K562 (cell line): ENCODE measurements at regions not wholly inside any gene's neighbourhood (a gene's known extent, or its start where the extent isn't known, plus 50 kb on each side); places are given as distances from the start of the nearest gene placed in this dataset.

ENCODE experiments used
- ATAC-seq: fragments of 200-7000 bp; cut with Tn5 transposase; 3 replicates; pipeline ENCODE4 v1.9.1; 2020; ENCODE audit warnings: moderate library complexity
- BruUV-seq: library from RNA; stranded (reverse); fragments of 400-500 nt; replicated peaks from 2 replicates; lab custom pipeline; 2021; lab: Mats Ljungman, UMichigan
- CTCF ChIA-PET: fragments of 300-600 bp; formaldehyde crosslinking; extraction: SDS; loops from one replicate; lab custom pipeline; 2021; ENCODE audit warnings: low intra/inter-chr PET ratio; lab: Yijun Ruan, JAX
- POLR2A ChIA-PET: fragments of 300-600, 350-650 bp; sonication (Branson Sonifier 250); formaldehyde crosslinking; extraction: SDS; loops from one replicate; lab custom pipeline; 2021; ENCODE audit warnings: antibody characterized with exemption, inconsistent platforms; lab: Yijun Ruan, JAX
- DNase-seq, 4 experiments: peaks; one replicate each; pipeline versions ENCODE4 v3.0.0 to v3.0.0-alpha.2; 2011 to 2018; ENCODE audit warnings: low spot score in 3 of 4, mixed read lengths in 3 of 4; ENCODE audit errors: extremely low read depth in 1 of 4
- FAIRE-seq: peaks from 2 replicates; lab custom pipeline; 2011; peaks lifted over from hg19 to GRCh38; lab: Jason Lieb, UNC
- H2AFZ ChIP-seq: 2 replicates; pipeline ENCODE4 v1.6.0; 2011; ENCODE audit warnings: low read depth, low read length, control low read depth, inconsistent platforms
- H3K27ac ChIP-seq: fragments of 200-600 bp; 3 replicates; pipeline ENCODE4 v1.8.0; 2011; ENCODE audit warnings: low read depth, mild to moderate bottlenecking, control low read depth, inconsistent platforms, low read length, moderate library complexity, mixed read lengths; ENCODE audit errors: extremely low read depth
- H3K27me3 ChIP-seq, 2 experiments: fragments of 300-600 bp in 1 of 2; 2 replicates in 1 of 2; 3 replicates in 1 of 2; pipeline versions ENCODE4 v1.6.0 to v1.8.0; 2011; ENCODE audit warnings: inconsistent platforms in 2 of 2, low read length in 2 of 2, mild to moderate bottlenecking in 1 of 2, mixed read lengths in 1 of 2, moderate library complexity in 1 of 2; ENCODE audit not compliant: control insufficient read depth in 2 of 2, insufficient read depth in 2 of 2
- H3K36me3 ChIP-seq: fragments of 300-600 bp; 3 replicates; pipeline ENCODE4 v1.8.0; 2011; ENCODE audit warnings: mild to moderate bottlenecking, low read length, inconsistent platforms; ENCODE audit not compliant: control insufficient read depth, insufficient read depth
- H3K4me1 ChIP-seq, 2 experiments: fragments of 200-600 bp in 1 of 2; replicated peaks in 1 of 2; 2 replicates in 1 of 2; 3 replicates in 1 of 2; pipeline versions ENCODE4 v1.5.1 to v1.8.0; 2011; ENCODE audit warnings: inconsistent platforms in 2 of 2, low read length in 2 of 2, mild to moderate bottlenecking in 1 of 2, mixed read lengths in 1 of 2, moderate library complexity in 1 of 2; ENCODE audit not compliant: control insufficient read depth in 2 of 2, insufficient read depth in 2 of 2
- H3K4me2 ChIP-seq: 2 replicates; pipeline ENCODE4 v1.6.1; 2011; ENCODE audit warnings: low read length, control low read depth, inconsistent platforms, mixed read lengths; ENCODE audit not compliant: insufficient read depth
- H3K4me3 ChIP-seq: fragments of 200-600 bp; sonication (generic), shearing (Covaris generic); 2 replicates; pipeline ENCODE4 v1.5.1; 2016; ENCODE audit warnings: control low read depth, inconsistent platforms
- H3K79me2 ChIP-seq: fragments of 200-600 bp; 3 replicates; pipeline ENCODE4 v1.8.0; 2011; ENCODE audit warnings: low read length, inconsistent platforms; ENCODE audit not compliant: control insufficient read depth, insufficient read depth
- H3K9ac ChIP-seq, 2 experiments: 2 replicates each; pipeline versions ENCODE4 v1.6.0 to v1.6.1; 2011; ENCODE audit warnings: low read depth in 2 of 2, low read length in 2 of 2, control low read depth in 1 of 2, inconsistent platforms in 1 of 2, mild to moderate bottlenecking in 1 of 2, mixed read lengths in 1 of 2; ENCODE audit not compliant: insufficient read depth in 1 of 2
- H3K9me1 ChIP-seq: one replicate; pipeline ENCODE4 v1.6.0; 2011; ENCODE audit warnings: inconsistent platforms, mild to moderate bottlenecking, low read length, moderate library complexity; ENCODE audit not compliant: control insufficient read depth, insufficient read depth
- H3K9me3 ChIP-seq: replicated peaks from 2 replicates; pipeline ENCODE4 v1.5.1; 2011; ENCODE audit warnings: low read depth, low read length, inconsistent platforms; ENCODE audit not compliant: control insufficient read depth, insufficient read depth
- H4K20me1 ChIP-seq: replicated peaks from 2 replicates; pipeline ENCODE4 v1.6.1; 2011; ENCODE audit warnings: low read length, inconsistent platforms, mixed read lengths; ENCODE audit not compliant: control insufficient read depth, insufficient read depth
- E2F3 ChIP-seq: fragments of 250-450 bp; sonication (Bioruptor Pico); IDR thresholded peaks from 2 replicates; pipeline ENCODE4 v1.4.0; 2020; ENCODE audit warnings: mild to moderate bottlenecking
- HCFC1 ChIP-seq: IDR thresholded peaks from 2 replicates; pipeline ENCODE4 v1.6.1; 2012; ENCODE audit warnings: low read depth, low read length, improper control_type of control experiment
- MEF2D ChIP-seq: conservative IDR thresholded peaks from 2 replicates; pipeline ENCODE4 v1.6.1; 2016; ENCODE audit warnings: low read depth, missing genetic modification characterization, missing compliant biosample characterization
- ZNF764 ChIP-seq: fragments of 250-450 bp; sonication (Bioruptor Pico); IDR thresholded peaks from 2 replicates; pipeline ENCODE4 v1.4.0; 2020; ENCODE audit warnings: low read depth, mild to moderate bottlenecking, moderate library complexity
- WGBS: fragments of 100-300 bp; shearing (Covaris generic); methylation state at CpG from one replicate; pipeline ENCODE4 v1.1.6; 2016; ENCODE audit warnings: low coverage, mixed read lengths; ENCODE audit not compliant: insufficient coverage; ENCODE audit errors: missing lambda C conversion rate; 5-methylcytosine and 5-hydroxymethylcytosine counted together
- in situ Hi-C: fragments of 300-500 bp; cut with MboI; formaldehyde crosslinking; loops from 4 replicates; pipeline ENCODE4 v1.15.0; 2018; ENCODE audit warnings: inconsistent platforms, mixed read lengths
- intact Hi-C: fragments of 100-400 bp; cut with micrococcal nuclease; formaldehyde crosslinking; loops from 2 replicates; pipeline ENCODE4 v1.14.2; 2022
- TF ChIP-seq, protein P1 (sequence below), 2 experiments: fragments of 450-650 bp; conservative IDR thresholded peaks; 2 replicates each; pipeline ENCODE4 v1.6.1; 2017; ENCODE audit warnings: mild to moderate bottlenecking in 2 of 2, moderate library complexity in 2 of 2
- TF ChIP-seq, protein P2 (sequence below): fragments of 250-450 bp; sonication (Bioruptor Pico); IDR thresholded peaks from 2 replicates; pipeline ENCODE4 v1.9.0; 2021; ENCODE audit warnings: mild to moderate bottlenecking
- TF ChIP-seq, protein P3 (sequence below): fragments of 450-650 bp; IDR thresholded peaks from 2 replicates; pipeline ENCODE4 v1.6.1; 2016; ENCODE audit warnings: mild to moderate bottlenecking, moderate library complexity

DNA sequence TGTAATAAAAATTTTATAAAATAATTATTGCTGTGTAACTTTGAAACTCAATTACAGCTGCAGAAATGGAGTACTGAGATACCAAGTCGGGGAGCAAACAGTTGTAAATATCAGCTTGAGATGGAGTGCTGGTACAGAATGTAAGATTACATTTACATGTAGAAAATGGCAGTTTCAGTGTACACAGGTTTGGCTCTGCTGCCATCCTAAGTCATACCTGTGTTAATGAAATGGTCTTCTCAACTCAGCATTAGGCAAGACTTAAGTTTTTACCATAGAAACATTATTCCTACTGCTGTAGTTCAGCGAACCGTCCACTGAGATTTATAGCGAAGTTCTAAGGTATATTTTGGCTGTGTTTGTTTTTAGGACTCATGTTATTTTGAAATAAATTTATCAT is 110.1 kb upstream of the TBL1XR1 start:
- no peaks in the 10 kb centered on the region for H3K36me3 ChIP-seq
- WGBS = 82% methylated on average over 4 of the region's 4 CpGs
- H3K4me3 ChIP-seq = no peak overlapping the region
- ChIA-PET CTCF (no interaction called here), POLR2A (no interaction called here)
- peaks cover 2% of the 10 kb centered on the region for H3K9me3 ChIP-seq
- intact Hi-C loops (no loop called here), in situ Hi-C loops (no loop called here)
- no peaks in the 10 kb centered on the region for H4K20me1 ChIP-seq
- no peak overlapping the region for H2AFZ ChIP-seq
- BruUV-seq = no TSS peak
- H3K4me1 ChIP-seq = no peaks in the 10 kb centered on the region
- DNase-seq (no peak), FAIRE-seq (no peak), ATAC-seq (no peak)
- no peak overlapping the region for H3K27ac ChIP-seq
- H3K9ac ChIP-seq = no peak overlapping the region
- H3K79me2 ChIP-seq = no peaks in the 10 kb centered on the region
- H3K27me3 ChIP-seq = no peaks in the 10 kb centered on the region
- no peak overlapping the region for H3K4me2 ChIP-seq
- H3K9me1 ChIP-seq = no peaks in the 10 kb centered on the region
- TF ChIP-seq, protein P1, sequence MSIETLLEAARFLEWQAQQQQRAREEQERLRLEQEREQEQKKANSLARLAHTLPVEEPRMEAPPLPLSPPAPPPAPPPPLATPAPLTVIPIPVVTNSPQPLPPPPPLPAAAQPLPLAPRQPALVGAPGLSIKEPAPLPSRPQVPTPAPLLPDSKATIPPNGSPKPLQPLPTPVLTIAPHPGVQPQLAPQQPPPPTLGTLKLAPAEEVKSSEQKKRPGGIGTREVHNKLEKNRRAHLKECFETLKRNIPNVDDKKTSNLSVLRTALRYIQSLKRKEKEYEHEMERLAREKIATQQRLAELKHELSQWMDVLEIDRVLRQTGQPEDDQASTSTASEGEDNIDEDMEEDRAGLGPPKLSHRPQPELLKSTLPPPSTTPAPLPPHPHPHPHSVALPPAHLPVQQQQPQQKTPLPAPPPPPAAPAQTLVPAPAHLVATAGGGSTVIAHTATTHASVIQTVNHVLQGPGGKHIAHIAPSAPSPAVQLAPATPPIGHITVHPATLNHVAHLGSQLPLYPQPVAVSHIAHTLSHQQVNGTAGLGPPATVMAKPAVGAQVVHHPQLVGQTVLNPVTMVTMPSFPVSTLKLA (conservative IDR thresholded peaks at IDR 0.05) = no peak
- TF ChIP-seq, protein P2, sequence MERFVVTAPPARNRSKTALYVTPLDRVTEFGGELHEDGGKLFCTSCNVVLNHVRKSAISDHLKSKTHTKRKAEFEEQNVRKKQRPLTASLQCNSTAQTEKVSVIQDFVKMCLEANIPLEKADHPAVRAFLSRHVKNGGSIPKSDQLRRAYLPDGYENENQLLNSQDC (CRISPR knock-in tag) = no peak
- TF ChIP-seq HCFC1 (no peak), MEF2D (tag) (no peak), E2F3 (CRISPR knock-in tag) (no peak), ZNF764 (CRISPR knock-in tag) (no peak)
- TF ChIP-seq, protein P3, sequence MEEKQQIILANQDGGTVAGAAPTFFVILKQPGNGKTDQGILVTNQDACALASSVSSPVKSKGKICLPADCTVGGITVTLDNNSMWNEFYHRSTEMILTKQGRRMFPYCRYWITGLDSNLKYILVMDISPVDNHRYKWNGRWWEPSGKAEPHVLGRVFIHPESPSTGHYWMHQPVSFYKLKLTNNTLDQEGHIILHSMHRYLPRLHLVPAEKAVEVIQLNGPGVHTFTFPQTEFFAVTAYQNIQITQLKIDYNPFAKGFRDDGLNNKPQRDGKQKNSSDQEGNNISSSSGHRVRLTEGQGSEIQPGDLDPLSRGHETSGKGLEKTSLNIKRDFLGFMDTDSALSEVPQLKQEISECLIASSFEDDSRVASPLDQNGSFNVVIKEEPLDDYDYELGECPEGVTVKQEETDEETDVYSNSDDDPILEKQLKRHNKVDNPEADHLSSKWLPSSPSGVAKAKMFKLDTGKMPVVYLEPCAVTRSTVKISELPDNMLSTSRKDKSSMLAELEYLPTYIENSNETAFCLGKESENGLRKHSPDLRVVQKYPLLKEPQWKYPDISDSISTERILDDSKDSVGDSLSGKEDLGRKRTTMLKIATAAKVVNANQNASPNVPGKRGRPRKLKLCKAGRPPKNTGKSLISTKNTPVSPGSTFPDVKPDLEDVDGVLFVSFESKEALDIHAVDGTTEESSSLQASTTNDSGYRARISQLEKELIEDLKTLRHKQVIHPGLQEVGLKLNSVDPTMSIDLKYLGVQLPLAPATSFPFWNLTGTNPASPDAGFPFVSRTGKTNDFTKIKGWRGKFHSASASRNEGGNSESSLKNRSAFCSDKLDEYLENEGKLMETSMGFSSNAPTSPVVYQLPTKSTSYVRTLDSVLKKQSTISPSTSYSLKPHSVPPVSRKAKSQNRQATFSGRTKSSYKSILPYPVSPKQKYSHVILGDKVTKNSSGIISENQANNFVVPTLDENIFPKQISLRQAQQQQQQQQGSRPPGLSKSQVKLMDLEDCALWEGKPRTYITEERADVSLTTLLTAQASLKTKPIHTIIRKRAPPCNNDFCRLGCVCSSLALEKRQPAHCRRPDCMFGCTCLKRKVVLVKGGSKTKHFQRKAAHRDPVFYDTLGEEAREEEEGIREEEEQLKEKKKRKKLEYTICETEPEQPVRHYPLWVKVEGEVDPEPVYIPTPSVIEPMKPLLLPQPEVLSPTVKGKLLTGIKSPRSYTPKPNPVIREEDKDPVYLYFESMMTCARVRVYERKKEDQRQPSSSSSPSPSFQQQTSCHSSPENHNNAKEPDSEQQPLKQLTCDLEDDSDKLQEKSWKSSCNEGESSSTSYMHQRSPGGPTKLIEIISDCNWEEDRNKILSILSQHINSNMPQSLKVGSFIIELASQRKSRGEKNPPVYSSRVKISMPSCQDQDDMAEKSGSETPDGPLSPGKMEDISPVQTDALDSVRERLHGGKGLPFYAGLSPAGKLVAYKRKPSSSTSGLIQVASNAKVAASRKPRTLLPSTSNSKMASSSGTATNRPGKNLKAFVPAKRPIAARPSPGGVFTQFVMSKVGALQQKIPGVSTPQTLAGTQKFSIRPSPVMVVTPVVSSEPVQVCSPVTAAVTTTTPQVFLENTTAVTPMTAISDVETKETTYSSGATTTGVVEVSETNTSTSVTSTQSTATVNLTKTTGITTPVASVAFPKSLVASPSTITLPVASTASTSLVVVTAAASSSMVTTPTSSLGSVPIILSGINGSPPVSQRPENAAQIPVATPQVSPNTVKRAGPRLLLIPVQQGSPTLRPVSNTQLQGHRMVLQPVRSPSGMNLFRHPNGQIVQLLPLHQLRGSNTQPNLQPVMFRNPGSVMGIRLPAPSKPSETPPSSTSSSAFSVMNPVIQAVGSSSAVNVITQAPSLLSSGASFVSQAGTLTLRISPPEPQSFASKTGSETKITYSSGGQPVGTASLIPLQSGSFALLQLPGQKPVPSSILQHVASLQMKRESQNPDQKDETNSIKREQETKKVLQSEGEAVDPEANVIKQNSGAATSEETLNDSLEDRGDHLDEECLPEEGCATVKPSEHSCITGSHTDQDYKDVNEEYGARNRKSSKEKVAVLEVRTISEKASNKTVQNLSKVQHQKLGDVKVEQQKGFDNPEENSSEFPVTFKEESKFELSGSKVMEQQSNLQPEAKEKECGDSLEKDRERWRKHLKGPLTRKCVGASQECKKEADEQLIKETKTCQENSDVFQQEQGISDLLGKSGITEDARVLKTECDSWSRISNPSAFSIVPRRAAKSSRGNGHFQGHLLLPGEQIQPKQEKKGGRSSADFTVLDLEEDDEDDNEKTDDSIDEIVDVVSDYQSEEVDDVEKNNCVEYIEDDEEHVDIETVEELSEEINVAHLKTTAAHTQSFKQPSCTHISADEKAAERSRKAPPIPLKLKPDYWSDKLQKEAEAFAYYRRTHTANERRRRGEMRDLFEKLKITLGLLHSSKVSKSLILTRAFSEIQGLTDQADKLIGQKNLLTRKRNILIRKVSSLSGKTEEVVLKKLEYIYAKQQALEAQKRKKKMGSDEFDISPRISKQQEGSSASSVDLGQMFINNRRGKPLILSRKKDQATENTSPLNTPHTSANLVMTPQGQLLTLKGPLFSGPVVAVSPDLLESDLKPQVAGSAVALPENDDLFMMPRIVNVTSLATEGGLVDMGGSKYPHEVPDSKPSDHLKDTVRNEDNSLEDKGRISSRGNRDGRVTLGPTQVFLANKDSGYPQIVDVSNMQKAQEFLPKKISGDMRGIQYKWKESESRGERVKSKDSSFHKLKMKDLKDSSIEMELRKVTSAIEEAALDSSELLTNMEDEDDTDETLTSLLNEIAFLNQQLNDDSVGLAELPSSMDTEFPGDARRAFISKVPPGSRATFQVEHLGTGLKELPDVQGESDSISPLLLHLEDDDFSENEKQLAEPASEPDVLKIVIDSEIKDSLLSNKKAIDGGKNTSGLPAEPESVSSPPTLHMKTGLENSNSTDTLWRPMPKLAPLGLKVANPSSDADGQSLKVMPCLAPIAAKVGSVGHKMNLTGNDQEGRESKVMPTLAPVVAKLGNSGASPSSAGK = no peak
